Liver (tissue), 8 donors: ENCODE measurements at regions not wholly inside any gene's neighbourhood (a gene's known extent, or its start where the extent isn't known, plus 50 kb on each side); places are given as distances from the start of the nearest gene placed in this dataset.

Source experiments
- DNase-seq: peaks from one replicate; pipeline ENCODE4 v3.0.0-alpha.2; 2017; ENCODE audit warnings: low spot score
- H3K27ac ChIP-seq, 2 donors: one replicate each; pipeline ENCODE4 v1.7.0; 2013; ENCODE audit warnings: inconsistent platforms in 2 of 2, low read length in 2 of 2, control low read depth in 1 of 2, low read depth in 1 of 2, mild to moderate bottlenecking in 1 of 2
- H3K27me3 ChIP-seq, 4 donors: one replicate each; pipeline versions ENCODE4 v1.6.1 to v1.7.0; 2013; ENCODE audit warnings: low read length in 3 of 4, inconsistent platforms in 1 of 4, mild to moderate bottlenecking in 1 of 4, moderate library complexity in 1 of 4; ENCODE audit not compliant: control insufficient read depth in 4 of 4, insufficient read depth in 4 of 4
- H3K36me3 ChIP-seq, 4 donors: one replicate each; pipeline versions ENCODE4 v1.6.1 to v1.7.0; 2013; ENCODE audit warnings: low read length in 3 of 4, mild to moderate bottlenecking in 3 of 4, low read depth in 1 of 4, moderate library complexity in 1 of 4; ENCODE audit not compliant: control insufficient read depth in 4 of 4, insufficient read depth in 3 of 4
- H3K4me1 ChIP-seq, 4 donors: one replicate each; pipeline versions ENCODE4 v1.6.1 to v1.7.0; 2013; ENCODE audit warnings: low read length in 3 of 4, mild to moderate bottlenecking in 3 of 4, moderate library complexity in 1 of 4; ENCODE audit not compliant: control insufficient read depth in 4 of 4, insufficient read depth in 4 of 4
- H3K4me3 ChIP-seq, 3 donors: one replicate each; pipeline versions ENCODE4 v1.6.1 to v1.7.0; 2013; ENCODE audit warnings: low read length in 3 of 3, control low read depth in 1 of 3, low read depth in 1 of 3, mild to moderate bottlenecking in 1 of 3
- H3K9ac ChIP-seq, 2 donors: one replicate each; pipeline ENCODE4 v1.7.0; 2013; ENCODE audit warnings: low read length in 2 of 2, mild to moderate bottlenecking in 2 of 2, moderate library complexity in 2 of 2, control low read depth in 1 of 2, low read depth in 1 of 2
- H3K9me3 ChIP-seq, 4 donors: one replicate each; pipeline versions ENCODE4 v1.6.1 to v1.7.0; 2013; ENCODE audit warnings: low read length in 3 of 4; ENCODE audit not compliant: control insufficient read depth in 4 of 4
- CTCF ChIP-seq: fragments of 150-350 bp; IDR thresholded peaks from 2 replicates; pipeline ENCODE4 v1.5.1; 2017; ENCODE audit warnings: improper control_type of control experiment, low read depth, low read length; ENCODE audit not compliant: missing input control
- EGR1 ChIP-seq, 2 donors: IDR thresholded peaks; 2 replicates each; pipeline ENCODE4 v1.6.1; 2016 to 2018; ENCODE audit warnings: antibody characterized with exemption in 2 of 2, low read depth in 2 of 2
- FOXA1 ChIP-seq: IDR thresholded peaks from 2 replicates; pipeline ENCODE4 v1.6.1; 2016; ENCODE audit warnings: antibody characterized with exemption
- FOXA2 ChIP-seq: IDR thresholded peaks from 2 replicates; pipeline ENCODE4 v1.6.1; 2016; ENCODE audit warnings: antibody characterized with exemption
- HNF4G ChIP-seq: IDR thresholded peaks from 2 replicates; pipeline ENCODE4 v1.6.1; 2016; ENCODE audit warnings: antibody characterized with exemption
- JUND ChIP-seq, 2 donors: IDR thresholded peaks; 2 replicates each; pipeline ENCODE4 v1.6.1; 2016; ENCODE audit warnings: antibody characterized with exemption in 2 of 2
- NR2F2 ChIP-seq: IDR thresholded peaks from 2 replicates; pipeline ENCODE4 v1.6.1; 2016; ENCODE audit warnings: antibody characterized with exemption
- RAD21 ChIP-seq, 2 donors: IDR thresholded peaks; 2 replicates each; pipeline ENCODE4 v1.6.1; 2016; ENCODE audit warnings: antibody characterized with exemption in 2 of 2, mild to moderate bottlenecking in 2 of 2
- RXRA ChIP-seq, 2 donors: IDR thresholded peaks; 2 replicates each; pipeline ENCODE4 v1.6.1; 2017 to 2018; ENCODE audit warnings: antibody characterized with exemption in 2 of 2, mild to moderate bottlenecking in 1 of 2
- SP1 ChIP-seq: IDR thresholded peaks from 2 replicates; pipeline ENCODE4 v1.6.1; 2018; ENCODE audit warnings: antibody characterized with exemption, mild to moderate bottlenecking
- TAF1 ChIP-seq: conservative IDR thresholded peaks from 2 replicates; pipeline ENCODE4 v1.6.1; 2016; ENCODE audit warnings: antibody characterized with exemption, mild to moderate bottlenecking
- YY1 ChIP-seq: IDR thresholded peaks from 2 replicates; pipeline ENCODE4 v1.6.1; 2016; ENCODE audit warnings: antibody characterized with exemption, mild to moderate bottlenecking
- WGBS: extraction: QIAGEN DNeasy Blood & Tissue Kit; methylation state at CpG from one replicate; pipeline ENCODE4 v1.1.7; 2013; 5-methylcytosine and 5-hydroxymethylcytosine counted together
- TF ChIP-seq, protein P1 (sequence below): IDR thresholded peaks from 2 replicates; pipeline ENCODE4 v1.6.1; 2016; ENCODE audit warnings: antibody characterized with exemption
- TF ChIP-seq, protein P2 (sequence below): IDR thresholded peaks from 2 replicates; pipeline ENCODE4 v1.6.1; 2016; ENCODE audit warnings: antibody characterized with exemption
- donor health status: healthy.
- donor health status: healthy.
- donor health status: healthy.
- donor health status: healthy.
- donor health status: healthy.

DNA sequence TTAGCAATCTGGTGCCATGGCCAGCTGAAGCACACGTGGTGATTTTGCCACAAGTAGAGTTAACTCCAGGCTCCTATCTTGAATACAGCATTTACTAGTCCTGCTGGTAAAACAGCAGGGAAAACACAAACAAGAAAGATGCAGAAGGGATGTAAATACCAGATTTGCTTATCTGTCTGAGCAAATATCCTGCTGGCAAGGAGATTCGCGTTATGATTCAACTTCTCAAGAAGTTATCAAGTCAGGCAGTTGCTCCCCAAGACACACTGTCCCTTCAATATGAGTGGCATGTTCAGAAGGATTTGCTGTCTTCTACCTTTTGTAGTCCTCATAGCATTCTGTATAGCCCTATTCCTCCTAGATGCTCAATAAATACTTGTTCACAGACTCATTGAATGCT is 171.2 kb upstream of the EGLN3 start (continued):
- TF ChIP-seq, protein P1, sequence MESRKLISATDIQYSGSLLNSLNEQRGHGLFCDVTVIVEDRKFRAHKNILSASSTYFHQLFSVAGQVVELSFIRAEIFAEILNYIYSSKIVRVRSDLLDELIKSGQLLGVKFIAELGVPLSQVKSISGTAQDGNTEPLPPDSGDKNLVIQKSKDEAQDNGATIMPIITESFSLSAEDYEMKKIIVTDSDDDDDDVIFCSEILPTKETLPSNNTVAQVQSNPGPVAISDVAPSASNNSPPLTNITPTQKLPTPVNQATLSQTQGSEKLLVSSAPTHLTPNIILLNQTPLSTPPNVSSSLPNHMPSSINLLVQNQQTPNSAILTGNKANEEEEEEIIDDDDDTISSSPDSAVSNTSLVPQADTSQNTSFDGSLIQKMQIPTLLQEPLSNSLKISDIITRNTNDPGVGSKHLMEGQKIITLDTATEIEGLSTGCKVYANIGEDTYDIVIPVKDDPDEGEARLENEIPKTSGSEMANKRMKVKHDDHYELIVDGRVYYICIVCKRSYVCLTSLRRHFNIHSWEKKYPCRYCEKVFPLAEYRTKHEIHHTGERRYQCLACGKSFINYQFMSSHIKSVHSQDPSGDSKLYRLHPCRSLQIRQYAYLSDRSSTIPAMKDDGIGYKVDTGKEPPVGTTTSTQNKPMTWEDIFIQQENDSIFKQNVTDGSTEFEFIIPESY: no peak
- TF ChIP-seq RXRA (IDR thresholded peaks at IDR 0.05) (no peak), FOXA1 (no peak)
- TF ChIP-seq, protein P2, sequence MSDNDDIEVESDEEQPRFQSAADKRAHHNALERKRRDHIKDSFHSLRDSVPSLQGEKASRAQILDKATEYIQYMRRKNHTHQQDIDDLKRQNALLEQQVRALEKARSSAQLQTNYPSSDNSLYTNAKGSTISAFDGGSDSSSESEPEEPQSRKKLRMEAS: no peak

DNA sequence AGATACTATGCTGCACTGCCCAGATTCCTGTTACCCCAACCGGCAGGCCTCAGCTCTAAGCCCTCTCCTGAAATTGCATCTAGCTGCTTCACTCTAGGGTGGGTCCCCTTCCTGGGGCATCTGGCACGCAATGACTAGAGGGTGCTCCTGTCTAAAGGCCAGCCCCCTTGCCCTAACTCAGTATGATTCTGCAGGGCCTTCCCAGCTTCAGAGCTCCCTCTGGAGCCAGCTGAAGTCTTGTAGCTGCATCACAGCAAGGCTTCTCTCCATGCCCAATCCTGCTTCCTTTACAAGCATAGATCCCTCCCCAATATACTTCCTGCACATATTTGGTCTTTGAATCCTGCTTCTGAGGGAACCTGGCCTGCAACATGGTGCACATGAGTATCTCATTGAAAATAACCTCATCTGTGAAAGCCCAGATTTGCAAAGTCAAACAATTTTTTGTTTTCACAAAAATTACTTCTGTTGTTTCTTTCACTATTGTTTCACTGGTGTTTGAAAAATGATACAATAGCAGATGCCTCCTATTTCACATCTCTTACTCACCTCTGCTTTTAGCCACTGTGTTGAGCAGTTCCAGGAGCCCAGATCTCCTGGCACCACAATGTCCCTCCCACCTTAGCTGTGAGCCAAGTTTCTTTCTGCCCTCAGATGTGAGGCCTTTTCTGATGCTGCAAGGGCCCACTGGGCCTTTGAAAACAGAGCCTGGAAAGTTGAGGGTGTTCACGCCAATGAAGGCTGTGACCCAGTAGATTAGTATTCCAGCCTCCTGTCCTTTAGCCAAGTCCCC is 169.5 kb upstream of the EGLN3 start:
- no peak for DNase-seq
- Histone ChIP-seq H3K27ac (no peak overlapping the region), H3K9me3 (peaks cover 0 to 4% (median under 1%) of the 10 kb centered on the region in 4 donors), H3K4me3 (no peak overlapping the region), H3K4me1 (no peaks in the 10 kb centered on the region), H3K36me3 (no peaks in the 10 kb centered on the region), H3K27me3 (no peaks in the 10 kb centered on the region), H3K9ac (no peak overlapping the region)
- TF ChIP-seq CTCF (no peak), JUND (IDR thresholded peaks at IDR 0.05) (no peak), SP1 (no peak)
- 87% methylated on average over 3 of the region's 3 CpGs for WGBS

- Histone ChIP-seq H3K36me3 (no peaks in the 10 kb centered on the region), H3K27me3 (no peaks in the 10 kb centered on the region), H3K27ac (no peak overlapping the region), H3K4me3 (no peak overlapping the region), H3K9me3 (peaks cover 0 to 4% (median under 1%) of the 10 kb centered on the region in 4 donors), H3K9ac (no peak overlapping the region), H3K4me1 (no peaks in the 10 kb centered on the region)
- no peak for DNase-seq
- no peak for TF ChIP-seq TAF1
- TF ChIP-seq FOXA2: no peak
- TF ChIP-seq RXRA (IDR thresholded peaks at IDR 0.05): no peak
- no peak for TF ChIP-seq JUND (IDR thresholded peaks at IDR 0.05)
- TF ChIP-seq HNF4G: no peak
- TF ChIP-seq, protein P2: no peak
- no peak for TF ChIP-seq EGR1 (IDR thresholded peaks at IDR 0.05; ENCODE audit: low read depth in 2 of 2)
- no peak for TF ChIP-seq RAD21 (IDR thresholded peaks at IDR 0.05)
- TF ChIP-seq NR2F2: no peak
- TF ChIP-seq YY1: no peak
- no peak for TF ChIP-seq SP1
- WGBS: 87% methylated on average over 5 of the region's 5 CpGs
These were observed 168.4 kb upstream of the EGLN3 start for GRCh38 chr14:34119107-34119858.
